ENCODE measurements at regions not wholly inside any gene's neighbourhood (a gene's known extent, or its start where the extent isn't known, plus 50 kb on each side); places are given as distances from the start of the nearest gene placed in this dataset.

GRCh38 chr9:31840702-31841101 lies 543.7 kb upstream of the ACO1 start:
- Histone ChIP-seq H3K79me2 (ENCODE audit: control insufficient read depth, insufficient read depth, low read length) (no peaks in the 10 kb centered on the region), H3K4me3 (replicated peaks in 1 of 3; ENCODE audit: insufficient read depth in 1 of 3, low read depth in 1 of 3, low read length in 3 of 3) (no peak overlapping the region), H4K20me1 (replicated peaks; ENCODE audit: control insufficient read depth, extremely low read depth, insufficient read depth, low read length) (no peaks in the 10 kb centered on the region), H3K36me3 (ENCODE audit: control insufficient read depth in 2 of 2, extremely low read depth in 1 of 2, insufficient read depth in 2 of 2, low read length in 2 of 2) (no peaks in the 10 kb centered on the region), H3K27me3 (ENCODE audit: control insufficient read depth in 2 of 2, insufficient read depth in 2 of 2, low read length in 2 of 2) (no peaks in the 10 kb centered on the region), H3K27ac (ENCODE audit: insufficient read depth, low read depth, low read length) (no peak overlapping the region), H3K9ac (replicated peaks; ENCODE audit: extremely low read depth, insufficient read depth, low read length) (no peak overlapping the region), H2AFZ (ENCODE audit: low read depth, low read length) (no peak overlapping the region), H3K4me2 (ENCODE audit: insufficient read depth, low read length) (no peak overlapping the region), H3K4me1 (ENCODE audit: control insufficient read depth, extremely low read depth, insufficient read depth, low read length) (no peaks in the 10 kb centered on the region), H3K9me3 (replicated peaks; ENCODE audit: control insufficient read depth, insufficient read depth, low read length) (no peaks in the 10 kb centered on the region), H3K9me1 (replicated peaks; ENCODE audit: control insufficient read depth, extremely low read depth, insufficient read depth, low read length) (no peaks in the 10 kb centered on the region)
- ChIA-PET POLR2A (no interaction called here), CTCF (no interaction called here)
- no peak for FAIRE-seq
- dilution Hi-C loops (cut with MboI; ENCODE audit: extremely low pct_ligation_motif_present, low sequenced_read_pairs) (no loop called here), intact Hi-C loops (cut with micrococcal nuclease) (no loop called here)
- TF ChIP-seq MAX (IDR thresholded peaks at IDR 0.05; ENCODE audit: insufficient read depth, insufficient read length) = no peak
- no peak for TF ChIP-seq EZH2 (IDR thresholded peaks at IDR 0.05; ENCODE audit: borderline replicate concordance, low read depth, low read length, severe bottlenecking)
- TF ChIP-seq MYC (IDR thresholded peaks at IDR 0.05; ENCODE audit: low read depth, low read length) = no peak
- no peak for TF ChIP-seq POLR2A (IDR thresholded peaks at IDR 0.05; ENCODE audit: low read depth, low read length)
- no peak for TF ChIP-seq FOS (IDR thresholded peaks at IDR 0.05; ENCODE audit: borderline replicate concordance, insufficient read depth, low read length)
- TF ChIP-seq GATA2 (IDR thresholded peaks at IDR 0.05; ENCODE audit: insufficient read depth, insufficient read length, low read depth, low read length) = no peak
- TF ChIP-seq CTCF (IDR thresholded peaks at IDR 0.05; ENCODE audit: extremely low read depth in 1 of 2, insufficient read depth in 1 of 2, low read depth in 1 of 2, low read length in 2 of 2) = no peak
- no peak for TF ChIP-seq POLR2AphosphoS5 (IDR thresholded peaks at IDR 0.05; ENCODE audit: insufficient read depth, low read depth, low read length)
- no peak for TF ChIP-seq JUN (IDR thresholded peaks at IDR 0.05; ENCODE audit: borderline replicate concordance, insufficient read depth, insufficient read length, low read depth)
- no TSS peak for BruUV-seq (replicated peaks)
- no peak for DNase-seq (ENCODE audit: low read depth, low spot score)
